ENCODE measurements at regions not wholly inside any gene's neighbourhood (a gene's known extent, or its start where the extent isn't known, plus 50 kb on each side); places are given as distances from the start of the nearest gene placed in this dataset.

- intact Hi-C loops (cut with DNase I; ENCODE audit: low total_unique reads) = no loop called here
- TF ChIP-seq POLR2A (IDR thresholded peaks at IDR 0.05) (no peak), CTCF (IDR thresholded peaks at IDR 0.05) (no peak)
- H3K27me3 ChIP-seq = no peaks in the 10 kb centered on the region
- H3K36me3 ChIP-seq (ENCODE audit: low read depth, missing control alignments) = no peaks in the 10 kb centered on the region
- no peaks in the 10 kb centered on the region for H3K4me1 ChIP-seq
- WGBS, 2 donors = 91 to 92% methylated on average over 2 of the region's 2 CpGs
- H3K4me3 ChIP-seq = no peak overlapping the region
- DNase-seq = no peak
- H3K9me3 ChIP-seq = no peaks in the 10 kb centered on the region
- H3K27ac ChIP-seq = no peak overlapping the region
These were observed 137.9 kb upstream of the NALF2 start for GRCh38 chrX:69366183-69366582.

- Histone ChIP-seq H3K4me3 (no peak overlapping the region), H3K27me3 (no peaks in the 10 kb centered on the region), H3K4me1 (no peaks in the 10 kb centered on the region), H3K27ac (no peak overlapping the region), H3K36me3 (ENCODE audit: low read depth, missing control alignments) (no peaks in the 10 kb centered on the region), H3K9me3 (no peaks in the 10 kb centered on the region)
- TF ChIP-seq CTCF (IDR thresholded peaks at IDR 0.05) = no peak
- no peak for TF ChIP-seq POLR2A (IDR thresholded peaks at IDR 0.05)
- intact Hi-C loops (cut with DNase I; ENCODE audit: low total_unique reads) = no loop called here
- 86 to 91% methylated on average over 1 of the region's 1 CpG for WGBS, 2 donors
- no peak for DNase-seq
These were observed 138.4 kb upstream of the NALF2 start for GRCh38 chrX:69365755-69366154.

GRCh38 chrX:69365349-69365748 lies 138.8 kb upstream of the NALF2 start:
- no peak for DNase-seq
- H3K4me1 ChIP-seq = no peaks in the 10 kb centered on the region
- no peak overlapping the region for H3K27ac ChIP-seq
- no peaks in the 10 kb centered on the region for H3K27me3 ChIP-seq
- H3K36me3 ChIP-seq (ENCODE audit: low read depth, missing control alignments) = no peaks in the 10 kb centered on the region
- no peak overlapping the region for H3K4me3 ChIP-seq
- H3K9me3 ChIP-seq = no peaks in the 10 kb centered on the region
- TF ChIP-seq POLR2A (IDR thresholded peaks at IDR 0.05) = no peak
- intact Hi-C loops (cut with DNase I; ENCODE audit: low total_unique reads) = no loop called here
- 100% methylated on average over 1 of the region's 1 CpG; no CpG with 5 or more reads in 1 of the 2 donors for WGBS, 2 donors

GRCh38 chrX:69362856-69363255 lies 141.3 kb upstream of the NALF2 start:
- no peaks in the 10 kb centered on the region for H3K9me3 ChIP-seq
- H3K27me3 ChIP-seq = no peaks in the 10 kb centered on the region
- intact Hi-C loops (cut with DNase I; ENCODE audit: low total_unique reads) = no loop called here
- H3K4me1 ChIP-seq = no peaks in the 10 kb centered on the region
- H3K4me3 ChIP-seq = no peak overlapping the region
- 53 to 60% methylated on average over 3 to 4 of the region's 4 CpGs for WGBS, 2 donors
- no peaks in the 10 kb centered on the region for H3K36me3 ChIP-seq (ENCODE audit: low read depth, missing control alignments)
- no peak overlapping the region for H3K27ac ChIP-seq
- DNase-seq = no peak
- TF ChIP-seq CTCF (IDR thresholded peaks at IDR 0.05) (no peak), POLR2A (IDR thresholded peaks at IDR 0.05) (no peak)

- TF ChIP-seq POLR2A (IDR thresholded peaks at IDR 0.05) (no peak), CTCF (IDR thresholded peaks at IDR 0.05) (no peak)
- H3K4me1 ChIP-seq = no peaks in the 10 kb centered on the region
- no peak for DNase-seq
- H3K4me3 ChIP-seq = no peak overlapping the region
- H3K27ac ChIP-seq = no peak overlapping the region
- 100% methylated on average over 5 of the region's 5 CpGs; no CpG with 5 or more reads in 1 of the 2 donors for WGBS, 2 donors
- no peaks in the 10 kb centered on the region for H3K9me3 ChIP-seq
- H3K36me3 ChIP-seq (ENCODE audit: low read depth, missing control alignments) = no peaks in the 10 kb centered on the region
- intact Hi-C loops (cut with DNase I; ENCODE audit: low total_unique reads) = no loop called here
- no peaks in the 10 kb centered on the region for H3K27me3 ChIP-seq
These were observed 141.8 kb upstream of the NALF2 start for GRCh38 chrX:69362354-69362753.

Measured in testis (tissue), 2 donors.